GM06990 (cell line): ENCODE measurements at regions not wholly inside any gene's neighbourhood (a gene's known extent, or its start where the extent isn't known, plus 50 kb on each side); places are given as distances from the start of the nearest gene placed in this dataset.

Experiments
- DNase-seq: peaks from one replicate; pipeline ENCODE4 v3.0.0-alpha.2; 2011; ENCODE audit not compliant: insufficient read length; ENCODE audit errors: extremely low read depth
- H3K27me3 ChIP-seq: replicated peaks from 2 replicates; pipeline ENCODE4 v1.6.0; 2011; ENCODE audit warnings: low read length; ENCODE audit not compliant: control insufficient read depth, insufficient read depth
- H3K36me3 ChIP-seq: 2 replicates; pipeline ENCODE4 v1.5.1; 2011; ENCODE audit warnings: low read length; ENCODE audit not compliant: control insufficient read depth, insufficient read depth
- H3K4me3 ChIP-seq: replicated peaks from 2 replicates; pipeline ENCODE4 v1.5.1; 2011; ENCODE audit warnings: low read depth, mild to moderate bottlenecking, control low read depth, low read length
- TF ChIP-seq, protein P1 (sequence below): IDR thresholded peaks from 2 replicates; pipeline ENCODE4 v1.5.1; 2011; ENCODE audit warnings: low read length, control low read depth, mild to moderate bottlenecking, inconsistent platforms; ENCODE audit not compliant: insufficient read depth, poor library complexity, severe bottlenecking

DNA sequence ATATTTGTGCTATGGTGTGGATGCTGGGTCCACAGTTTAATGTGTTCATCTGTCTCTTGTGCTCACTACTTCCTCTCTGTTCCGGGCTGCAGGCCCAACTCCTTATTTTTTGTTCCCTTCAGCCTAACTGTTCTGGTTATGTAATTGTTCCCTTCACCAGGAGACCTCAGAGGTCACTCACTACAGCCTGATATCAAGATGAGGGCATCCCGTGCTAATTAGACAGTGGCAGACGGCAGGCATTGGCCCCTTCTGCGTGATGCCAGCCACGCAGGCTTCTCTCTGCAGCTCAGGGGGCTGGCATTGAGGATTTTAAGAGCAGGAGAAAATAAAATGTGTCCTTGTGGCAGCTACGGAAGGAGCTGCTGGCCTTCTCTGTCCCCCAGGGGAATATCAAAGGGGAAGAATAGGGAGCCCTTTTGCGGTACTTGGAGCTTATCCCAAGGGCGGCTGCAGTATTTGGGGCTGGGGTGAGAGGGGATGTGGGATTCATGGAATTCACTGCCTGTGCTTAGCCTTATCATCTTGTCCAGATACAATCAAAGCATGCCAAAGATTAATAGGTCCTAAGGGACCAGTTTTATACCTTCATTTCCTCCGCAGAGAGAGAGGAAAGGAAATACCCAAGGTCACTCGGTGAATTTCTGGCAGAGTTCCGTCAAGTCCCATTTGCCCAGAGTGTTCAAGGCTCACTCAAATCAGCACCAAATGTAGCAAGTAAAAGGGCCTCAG lies 53.3 kb upstream of the TRIB2 start:
- no peak overlapping the region for H3K4me3 ChIP-seq
- TF ChIP-seq, protein P1, sequence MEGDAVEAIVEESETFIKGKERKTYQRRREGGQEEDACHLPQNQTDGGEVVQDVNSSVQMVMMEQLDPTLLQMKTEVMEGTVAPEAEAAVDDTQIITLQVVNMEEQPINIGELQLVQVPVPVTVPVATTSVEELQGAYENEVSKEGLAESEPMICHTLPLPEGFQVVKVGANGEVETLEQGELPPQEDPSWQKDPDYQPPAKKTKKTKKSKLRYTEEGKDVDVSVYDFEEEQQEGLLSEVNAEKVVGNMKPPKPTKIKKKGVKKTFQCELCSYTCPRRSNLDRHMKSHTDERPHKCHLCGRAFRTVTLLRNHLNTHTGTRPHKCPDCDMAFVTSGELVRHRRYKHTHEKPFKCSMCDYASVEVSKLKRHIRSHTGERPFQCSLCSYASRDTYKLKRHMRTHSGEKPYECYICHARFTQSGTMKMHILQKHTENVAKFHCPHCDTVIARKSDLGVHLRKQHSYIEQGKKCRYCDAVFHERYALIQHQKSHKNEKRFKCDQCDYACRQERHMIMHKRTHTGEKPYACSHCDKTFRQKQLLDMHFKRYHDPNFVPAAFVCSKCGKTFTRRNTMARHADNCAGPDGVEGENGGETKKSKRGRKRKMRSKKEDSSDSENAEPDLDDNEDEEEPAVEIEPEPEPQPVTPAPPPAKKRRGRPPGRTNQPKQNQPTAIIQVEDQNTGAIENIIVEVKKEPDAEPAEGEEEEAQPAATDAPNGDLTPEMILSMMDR = no peak
- no peaks in the 10 kb centered on the region for H3K27me3 ChIP-seq
- no peaks in the 10 kb centered on the region for H3K36me3 ChIP-seq
- DNase-seq = no peak

DNA sequence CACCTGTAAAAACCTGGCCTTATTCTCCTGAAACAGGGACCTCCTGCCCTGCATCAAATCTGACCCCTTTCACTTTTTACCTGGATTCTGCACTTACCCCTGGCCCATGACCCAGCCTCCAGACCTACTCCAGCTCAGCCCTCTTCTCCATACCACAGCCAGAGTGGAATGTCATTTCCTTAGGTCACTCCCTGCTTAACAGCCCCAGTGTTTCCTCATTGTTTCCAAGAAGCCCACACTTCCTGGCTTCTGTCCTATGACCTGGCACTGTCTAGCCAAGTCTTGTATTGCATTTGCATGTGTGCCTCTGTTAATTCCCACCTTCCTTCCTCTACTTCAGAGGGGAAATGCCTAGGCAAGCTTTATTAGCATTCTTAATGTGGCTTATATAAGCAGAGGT lies 51.4 kb upstream of the TRIB2 start:
- Histone ChIP-seq H3K36me3 (no peaks in the 10 kb centered on the region), H3K27me3 (no peaks in the 10 kb centered on the region), H3K4me3 (no peak overlapping the region)
- TF ChIP-seq, protein P1 = no peak
- DNase-seq = no peak

DNA sequence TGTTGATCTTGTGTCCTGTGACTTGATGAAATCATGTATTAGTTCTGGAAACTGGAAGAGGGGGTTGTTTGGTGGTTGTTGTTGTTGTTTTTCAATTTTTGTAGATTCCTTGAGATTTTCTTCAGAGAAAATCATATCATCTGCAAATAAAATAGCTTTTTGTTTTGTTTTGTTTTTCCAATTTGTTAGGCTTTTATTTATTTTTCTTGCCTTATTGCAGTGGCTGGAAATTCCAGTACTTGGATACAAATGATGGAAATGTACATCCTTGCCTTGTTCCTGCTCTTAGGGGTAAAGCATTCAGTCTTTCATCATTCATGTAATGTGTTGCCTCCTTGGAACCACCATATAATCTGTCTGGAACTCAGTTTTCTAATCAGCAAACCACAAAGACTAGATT lies 50.3 kb upstream of the TRIB2 start:
- TF ChIP-seq, protein P1 = no peak
- H3K27me3 ChIP-seq = no peaks in the 10 kb centered on the region
- no peak for DNase-seq
- H3K4me3 ChIP-seq = no peak overlapping the region
- no peaks in the 10 kb centered on the region for H3K36me3 ChIP-seq
